Kidney epithelial cell (primary cell): ENCODE measurements at regions not wholly inside any gene's neighbourhood (a gene's known extent, or its start where the extent isn't known, plus 50 kb on each side); places are given as distances from the start of the nearest gene placed in this dataset.

ENCODE experiments used
- DNase-seq: peaks from one replicate; pipeline ENCODE4 v3.0.0-alpha.2; 2010; ENCODE audit warnings: low read depth
- H3K27me3 ChIP-seq: 2 replicates; pipeline ENCODE4 v1.6.0; 2011; ENCODE audit warnings: low read length; ENCODE audit not compliant: control insufficient read depth, insufficient read depth
- H3K36me3 ChIP-seq: 2 replicates; pipeline ENCODE4 v1.5.1; 2011; ENCODE audit warnings: low read length; ENCODE audit not compliant: control insufficient read depth, insufficient read depth
- H3K4me3 ChIP-seq: 2 replicates; pipeline ENCODE4 v1.5.1; 2011; ENCODE audit warnings: low read depth, mild to moderate bottlenecking, control low read depth, low read length
- TF ChIP-seq, protein P1 (sequence below): IDR thresholded peaks from 2 replicates; pipeline ENCODE4 v1.5.1; 2011; ENCODE audit warnings: mild to moderate bottlenecking, moderate library complexity, low read length, control low read depth, inconsistent platforms; ENCODE audit not compliant: insufficient read depth, poor library complexity, severe bottlenecking

DNA sequence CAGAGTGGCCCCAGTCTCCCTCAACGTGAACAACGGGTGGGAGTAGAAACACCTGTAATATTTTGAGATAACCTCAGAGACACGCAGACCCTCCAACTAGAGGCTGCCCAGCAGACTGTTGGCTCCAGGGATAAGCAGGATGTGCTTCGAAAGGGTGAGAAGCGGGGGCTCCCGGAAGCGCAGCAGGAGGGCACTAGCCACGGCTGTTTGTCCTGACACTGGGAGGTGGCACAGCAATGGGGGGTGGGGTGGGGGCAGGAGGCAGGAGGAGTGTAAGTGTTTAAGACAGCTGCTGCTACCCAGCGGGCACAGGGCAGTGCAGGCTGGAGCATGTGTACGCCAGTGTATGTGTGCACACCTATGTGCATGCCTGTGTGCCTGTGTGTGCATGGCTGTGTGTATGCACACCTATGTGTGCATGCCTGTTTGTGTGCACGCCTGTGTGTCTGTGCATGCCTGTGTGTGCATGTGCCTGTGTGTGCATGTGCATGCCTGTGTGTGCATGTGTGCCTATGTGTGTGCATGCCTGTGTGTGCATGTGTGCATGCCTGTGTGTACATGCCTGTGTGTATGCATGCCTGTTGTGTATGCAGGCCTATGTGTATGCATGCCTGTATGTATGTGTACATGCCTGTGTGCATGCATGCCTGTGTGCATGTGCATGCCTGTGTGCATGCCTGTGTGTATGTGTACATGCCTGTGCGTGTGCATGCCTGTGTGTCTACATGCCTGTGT, 154.7 kb downstream of the SHANK2 start:
- H3K4me3 ChIP-seq: no peak overlapping the region
- TF ChIP-seq, protein P1, sequence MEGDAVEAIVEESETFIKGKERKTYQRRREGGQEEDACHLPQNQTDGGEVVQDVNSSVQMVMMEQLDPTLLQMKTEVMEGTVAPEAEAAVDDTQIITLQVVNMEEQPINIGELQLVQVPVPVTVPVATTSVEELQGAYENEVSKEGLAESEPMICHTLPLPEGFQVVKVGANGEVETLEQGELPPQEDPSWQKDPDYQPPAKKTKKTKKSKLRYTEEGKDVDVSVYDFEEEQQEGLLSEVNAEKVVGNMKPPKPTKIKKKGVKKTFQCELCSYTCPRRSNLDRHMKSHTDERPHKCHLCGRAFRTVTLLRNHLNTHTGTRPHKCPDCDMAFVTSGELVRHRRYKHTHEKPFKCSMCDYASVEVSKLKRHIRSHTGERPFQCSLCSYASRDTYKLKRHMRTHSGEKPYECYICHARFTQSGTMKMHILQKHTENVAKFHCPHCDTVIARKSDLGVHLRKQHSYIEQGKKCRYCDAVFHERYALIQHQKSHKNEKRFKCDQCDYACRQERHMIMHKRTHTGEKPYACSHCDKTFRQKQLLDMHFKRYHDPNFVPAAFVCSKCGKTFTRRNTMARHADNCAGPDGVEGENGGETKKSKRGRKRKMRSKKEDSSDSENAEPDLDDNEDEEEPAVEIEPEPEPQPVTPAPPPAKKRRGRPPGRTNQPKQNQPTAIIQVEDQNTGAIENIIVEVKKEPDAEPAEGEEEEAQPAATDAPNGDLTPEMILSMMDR: no peak
- H3K27me3 ChIP-seq: no peaks in the 10 kb centered on the region
- H3K36me3 ChIP-seq: no peaks in the 10 kb centered on the region
- no peak for DNase-seq

DNA sequence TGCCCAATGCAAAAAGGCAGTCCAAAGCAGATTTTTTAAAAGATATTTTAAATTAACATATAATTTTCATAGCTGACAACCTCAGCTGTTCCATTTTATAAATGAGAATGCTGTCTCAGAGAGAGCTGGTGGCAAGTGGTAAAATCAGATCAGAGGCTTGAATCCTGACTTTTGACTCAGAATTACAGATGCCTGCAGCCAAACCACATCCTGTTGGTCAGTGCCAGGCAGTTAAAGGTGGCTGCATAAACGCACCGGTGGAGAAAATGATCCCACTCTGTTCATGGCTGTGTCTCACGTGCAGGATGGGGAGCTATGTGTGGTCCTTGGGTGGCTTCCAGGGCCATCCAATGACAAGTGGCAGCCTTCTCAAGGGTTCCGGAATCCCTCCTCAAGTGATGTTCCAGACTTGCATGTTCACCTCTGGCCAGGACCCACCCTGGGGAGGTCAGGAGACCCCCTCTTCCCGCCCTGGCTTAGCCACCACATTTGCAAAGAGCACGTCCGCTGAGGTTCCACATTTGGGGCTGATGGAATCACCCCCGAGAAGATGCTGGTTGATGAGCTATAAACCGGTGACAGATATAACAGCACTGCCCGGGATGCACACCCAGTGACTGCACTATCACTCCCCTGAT, 155.5 kb downstream of the SHANK2 start:
- Histone ChIP-seq H3K36me3 (no peaks in the 10 kb centered on the region), H3K4me3 (no peak overlapping the region), H3K27me3 (no peaks in the 10 kb centered on the region)
- TF ChIP-seq, protein P1: no peak
- DNase-seq: no peak

- TF ChIP-seq, protein P1: no peak
- Histone ChIP-seq H3K36me3 (no peaks in the 10 kb centered on the region), H3K4me3 (no peak overlapping the region), H3K27me3 (no peaks in the 10 kb centered on the region)
- DNase-seq: no peak
These were observed 157.0 kb downstream of the SHANK2 start for GRCh38 chr11:71095294-71095850.

- Histone ChIP-seq H3K27me3 (no peaks in the 10 kb centered on the region), H3K36me3 (no peaks in the 10 kb centered on the region), H3K4me3 (no peak overlapping the region)
- DNase-seq: no peak
- TF ChIP-seq, protein P1: no peak
These were observed 157.9 kb downstream of the SHANK2 start for GRCh38 chr11:71094296-71095077.

DNA sequence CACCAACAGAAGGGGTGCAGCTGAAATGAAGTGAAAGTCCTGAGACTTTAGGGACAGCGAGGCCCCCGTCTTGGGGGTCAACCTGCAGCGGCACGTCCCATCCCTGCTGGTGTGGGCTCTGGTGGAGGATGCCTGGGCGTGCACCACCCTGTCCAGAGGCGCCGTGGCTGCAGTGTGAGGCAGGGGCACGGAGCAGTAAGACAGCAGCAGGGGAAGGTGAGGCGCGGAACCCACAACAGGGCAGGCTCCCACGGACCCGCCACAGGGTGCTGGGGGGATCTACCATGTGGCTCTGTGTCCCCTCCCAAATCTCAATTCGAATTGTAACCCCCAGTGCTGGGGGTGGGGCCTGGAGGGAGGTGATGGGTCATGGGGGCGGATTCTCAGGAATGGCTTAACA, 158.6 kb downstream of the SHANK2 start:
- TF ChIP-seq, protein P1: no peak
- no peaks in the 10 kb centered on the region for H3K36me3 ChIP-seq
- no peaks in the 10 kb centered on the region for H3K27me3 ChIP-seq
- no peak overlapping the region for H3K4me3 ChIP-seq
- no peak for DNase-seq
